ENCODE measurements at regions not wholly inside any gene's neighbourhood (a gene's known extent, or its start where the extent isn't known, plus 50 kb on each side); places are given as distances from the start of the nearest gene placed in this dataset.

- TF ChIP-seq ZNF274 (IDR thresholded peaks at IDR 0.05; ENCODE audit: low read depth, low read length) (no peak), SUZ12 (IDR thresholded peaks at IDR 0.05; ENCODE audit: extremely low read depth, insufficient read depth, insufficient read length) (no peak)
These were observed 81.0 kb upstream of the CCDC150 start for GRCh38 chr2:196558497-196558896.
